ENCODE measurements at regions not wholly inside any gene's neighbourhood (a gene's known extent, or its start where the extent isn't known, plus 50 kb on each side); places are given as distances from the start of the nearest gene placed in this dataset.

DNA sequence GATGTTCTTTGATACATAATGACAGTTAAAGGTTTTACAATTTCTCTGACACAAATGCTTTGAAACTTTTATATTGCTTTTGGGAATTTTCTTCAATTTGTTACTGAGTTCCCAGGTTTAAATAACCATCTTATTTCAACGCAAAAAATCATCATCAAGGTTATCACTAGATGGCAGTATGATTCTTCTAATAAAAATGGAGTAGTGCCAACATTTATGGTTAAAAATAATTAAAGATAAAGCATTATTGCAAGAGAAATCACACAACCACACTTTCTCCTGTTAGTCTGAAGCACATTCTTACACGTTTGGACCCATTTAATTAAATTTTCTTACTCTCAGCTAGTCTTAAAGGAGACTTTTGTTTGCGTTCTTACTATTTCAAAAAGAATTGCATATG is 611.3 kb upstream of the CPXCR1 start:
- TF ChIP-seq, protein P1, sequence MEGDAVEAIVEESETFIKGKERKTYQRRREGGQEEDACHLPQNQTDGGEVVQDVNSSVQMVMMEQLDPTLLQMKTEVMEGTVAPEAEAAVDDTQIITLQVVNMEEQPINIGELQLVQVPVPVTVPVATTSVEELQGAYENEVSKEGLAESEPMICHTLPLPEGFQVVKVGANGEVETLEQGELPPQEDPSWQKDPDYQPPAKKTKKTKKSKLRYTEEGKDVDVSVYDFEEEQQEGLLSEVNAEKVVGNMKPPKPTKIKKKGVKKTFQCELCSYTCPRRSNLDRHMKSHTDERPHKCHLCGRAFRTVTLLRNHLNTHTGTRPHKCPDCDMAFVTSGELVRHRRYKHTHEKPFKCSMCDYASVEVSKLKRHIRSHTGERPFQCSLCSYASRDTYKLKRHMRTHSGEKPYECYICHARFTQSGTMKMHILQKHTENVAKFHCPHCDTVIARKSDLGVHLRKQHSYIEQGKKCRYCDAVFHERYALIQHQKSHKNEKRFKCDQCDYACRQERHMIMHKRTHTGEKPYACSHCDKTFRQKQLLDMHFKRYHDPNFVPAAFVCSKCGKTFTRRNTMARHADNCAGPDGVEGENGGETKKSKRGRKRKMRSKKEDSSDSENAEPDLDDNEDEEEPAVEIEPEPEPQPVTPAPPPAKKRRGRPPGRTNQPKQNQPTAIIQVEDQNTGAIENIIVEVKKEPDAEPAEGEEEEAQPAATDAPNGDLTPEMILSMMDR (IDR thresholded peaks at IDR 0.05): no peak
- TF ChIP-seq ZNF263 (CRISPR knock-in tag; IDR thresholded peaks at IDR 0.05; ENCODE audit: low read depth): no peak
- TF ChIP-seq, protein P2, sequence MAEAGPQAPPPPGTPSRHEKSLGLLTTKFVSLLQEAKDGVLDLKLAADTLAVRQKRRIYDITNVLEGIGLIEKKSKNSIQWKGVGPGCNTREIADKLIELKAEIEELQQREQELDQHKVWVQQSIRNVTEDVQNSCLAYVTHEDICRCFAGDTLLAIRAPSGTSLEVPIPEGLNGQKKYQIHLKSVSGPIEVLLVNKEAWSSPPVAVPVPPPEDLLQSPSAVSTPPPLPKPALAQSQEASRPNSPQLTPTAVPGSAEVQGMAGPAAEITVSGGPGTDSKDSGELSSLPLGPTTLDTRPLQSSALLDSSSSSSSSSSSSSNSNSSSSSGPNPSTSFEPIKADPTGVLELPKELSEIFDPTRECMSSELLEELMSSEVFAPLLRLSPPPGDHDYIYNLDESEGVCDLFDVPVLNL (CRISPR knock-in tag; IDR thresholded peaks at IDR 0.05; ENCODE audit: borderline replicate concordance, low read depth): no peak
- TF ChIP-seq, protein P3, sequence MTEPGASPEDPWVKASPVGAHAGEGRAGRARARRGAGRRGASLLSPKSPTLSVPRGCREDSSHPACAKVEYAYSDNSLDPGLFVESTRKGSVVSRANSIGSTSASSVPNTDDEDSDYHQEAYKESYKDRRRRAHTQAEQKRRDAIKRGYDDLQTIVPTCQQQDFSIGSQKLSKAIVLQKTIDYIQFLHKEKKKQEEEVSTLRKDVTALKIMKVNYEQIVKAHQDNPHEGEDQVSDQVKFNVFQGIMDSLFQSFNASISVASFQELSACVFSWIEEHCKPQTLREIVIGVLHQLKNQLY (CRISPR knock-in tag; IDR thresholded peaks at IDR 0.05): no peak

Measured in WTC11 (cell line).